ENCODE measurements at regions not wholly inside any gene's neighbourhood (a gene's known extent, or its start where the extent isn't known, plus 50 kb on each side); places are given as distances from the start of the nearest gene placed in this dataset.
"Not testable (repeated sequence)": the region's sequence is repeated elsewhere in the genome, so short reads cannot be mapped to it uniquely, and the experiment has no call there.

GRCh38 chr15:21774760-21775159 is 102.8 kb downstream of the POTEB start:
- H3K4me1 ChIP-seq; H3K9me3 ChIP-seq; H3K27me3 ChIP-seq; H3K36me3 ChIP-seq; DNase-seq (ENCODE audit: low spot score in 2 of 2); H3K27ac ChIP-seq; H3K4me3 ChIP-seq: not testable (repeated sequence)
- no CpG with 5 or more reads among the region's 8 CpGs for WGBS

GRCh38 chr15:21766524-21766923 is 111.0 kb downstream of the POTEB start:
- not testable (repeated sequence) for H3K9me3 ChIP-seq; H3K4me3 ChIP-seq; H3K27me3 ChIP-seq; H3K4me1 ChIP-seq; DNase-seq (ENCODE audit: low spot score in 2 of 2); H3K27ac ChIP-seq; H3K36me3 ChIP-seq
- WGBS, result no CpG with 5 or more reads among the region's 3 CpGs

DNA sequence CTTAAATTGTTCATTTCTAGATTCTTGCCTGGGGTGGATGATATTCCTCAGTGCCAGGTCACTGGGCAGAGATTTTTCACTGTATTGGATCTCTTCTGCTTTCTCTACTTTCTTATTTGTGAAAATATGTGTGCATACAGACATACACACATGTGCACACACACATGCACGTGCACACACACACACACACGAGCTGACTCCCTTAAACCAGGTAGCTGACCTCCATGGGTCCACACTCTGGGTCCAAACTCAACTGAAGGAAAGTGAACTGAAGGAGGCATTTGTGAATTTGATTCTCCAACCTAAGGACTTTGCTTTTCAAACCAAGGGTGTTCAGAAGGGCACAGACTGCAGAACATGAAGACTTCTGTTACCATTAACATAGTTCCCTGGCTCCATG is 113.8 kb downstream of the POTEB start:
- not testable (repeated sequence) for H3K9me3 ChIP-seq; H3K4me1 ChIP-seq; DNase-seq (ENCODE audit: low spot score in 2 of 2); H3K27me3 ChIP-seq; H3K27ac ChIP-seq; H3K36me3 ChIP-seq; H3K4me3 ChIP-seq
- TF ChIP-seq, protein P1, sequence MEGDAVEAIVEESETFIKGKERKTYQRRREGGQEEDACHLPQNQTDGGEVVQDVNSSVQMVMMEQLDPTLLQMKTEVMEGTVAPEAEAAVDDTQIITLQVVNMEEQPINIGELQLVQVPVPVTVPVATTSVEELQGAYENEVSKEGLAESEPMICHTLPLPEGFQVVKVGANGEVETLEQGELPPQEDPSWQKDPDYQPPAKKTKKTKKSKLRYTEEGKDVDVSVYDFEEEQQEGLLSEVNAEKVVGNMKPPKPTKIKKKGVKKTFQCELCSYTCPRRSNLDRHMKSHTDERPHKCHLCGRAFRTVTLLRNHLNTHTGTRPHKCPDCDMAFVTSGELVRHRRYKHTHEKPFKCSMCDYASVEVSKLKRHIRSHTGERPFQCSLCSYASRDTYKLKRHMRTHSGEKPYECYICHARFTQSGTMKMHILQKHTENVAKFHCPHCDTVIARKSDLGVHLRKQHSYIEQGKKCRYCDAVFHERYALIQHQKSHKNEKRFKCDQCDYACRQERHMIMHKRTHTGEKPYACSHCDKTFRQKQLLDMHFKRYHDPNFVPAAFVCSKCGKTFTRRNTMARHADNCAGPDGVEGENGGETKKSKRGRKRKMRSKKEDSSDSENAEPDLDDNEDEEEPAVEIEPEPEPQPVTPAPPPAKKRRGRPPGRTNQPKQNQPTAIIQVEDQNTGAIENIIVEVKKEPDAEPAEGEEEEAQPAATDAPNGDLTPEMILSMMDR (IDR thresholded peaks at IDR 0.05), result peak in 1 of 2 donors; percentile 9
- WGBS, result 36% methylated on average over 2 of the region's 2 CpGs

DNA sequence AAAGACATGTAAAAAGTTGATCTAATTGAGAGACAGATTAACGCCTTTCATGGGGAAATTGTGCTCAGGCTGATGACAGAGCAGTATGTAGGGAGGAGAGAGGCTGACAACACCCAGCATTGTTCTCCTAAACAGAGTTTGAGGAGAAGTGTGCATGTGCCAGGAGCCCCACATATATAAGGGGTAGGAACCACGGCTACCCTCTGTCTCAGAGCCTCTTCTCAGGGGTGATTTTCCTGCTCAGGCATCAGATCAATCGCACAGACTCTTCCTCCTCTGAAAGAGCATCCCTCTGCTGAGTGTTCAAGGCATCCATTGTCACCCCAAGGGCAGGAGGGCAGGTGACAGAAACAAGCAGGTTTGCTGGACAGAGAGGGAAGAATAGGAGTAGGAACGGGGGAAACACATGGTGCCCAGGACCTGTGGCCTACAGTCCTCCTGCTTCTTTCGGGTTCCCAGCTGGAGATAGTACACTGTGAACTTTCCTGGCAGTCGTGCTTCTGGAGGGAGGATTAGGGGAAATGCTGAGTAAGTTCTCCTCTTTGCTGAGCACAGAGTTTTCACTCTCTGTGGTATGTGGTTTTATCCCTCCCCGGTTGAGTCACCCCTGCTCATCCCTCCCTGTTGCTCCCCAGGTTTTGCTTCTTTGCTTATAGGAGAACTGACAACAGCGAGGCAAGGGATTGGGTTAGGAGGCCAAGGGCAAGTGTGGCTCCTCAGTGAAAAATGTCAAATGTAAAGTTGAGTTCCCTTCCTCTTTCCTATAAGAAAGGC is 117.1 kb downstream of the POTEB start:
- not testable (repeated sequence) for DNase-seq (ENCODE audit: low spot score in 2 of 2); H3K27me3 ChIP-seq; H3K4me1 ChIP-seq; H3K4me3 ChIP-seq; H3K27ac ChIP-seq; H3K9me3 ChIP-seq; H3K36me3 ChIP-seq
- WGBS, result 34% methylated on average over 3 of the region's 8 CpGs

GRCh38 chr15:21759401-21760165 is 118.0 kb downstream of the POTEB start:
- no CpG with 5 or more reads among the region's 4 CpGs for WGBS
- not testable (repeated sequence) for H3K4me3 ChIP-seq; H3K27me3 ChIP-seq; H3K36me3 ChIP-seq; H3K4me1 ChIP-seq; H3K9me3 ChIP-seq; DNase-seq (ENCODE audit: low spot score in 2 of 2); H3K27ac ChIP-seq

GRCh38 chr15:21753838-21754237 is 123.7 kb downstream of the POTEB start:
- WGBS, result no CpG with 5 or more reads among the region's 2 CpGs
- not testable (repeated sequence) for H3K4me1 ChIP-seq; H3K9me3 ChIP-seq; DNase-seq (ENCODE audit: low spot score in 2 of 2); H3K4me3 ChIP-seq; H3K27ac ChIP-seq; H3K36me3 ChIP-seq; H3K27me3 ChIP-seq

DNA sequence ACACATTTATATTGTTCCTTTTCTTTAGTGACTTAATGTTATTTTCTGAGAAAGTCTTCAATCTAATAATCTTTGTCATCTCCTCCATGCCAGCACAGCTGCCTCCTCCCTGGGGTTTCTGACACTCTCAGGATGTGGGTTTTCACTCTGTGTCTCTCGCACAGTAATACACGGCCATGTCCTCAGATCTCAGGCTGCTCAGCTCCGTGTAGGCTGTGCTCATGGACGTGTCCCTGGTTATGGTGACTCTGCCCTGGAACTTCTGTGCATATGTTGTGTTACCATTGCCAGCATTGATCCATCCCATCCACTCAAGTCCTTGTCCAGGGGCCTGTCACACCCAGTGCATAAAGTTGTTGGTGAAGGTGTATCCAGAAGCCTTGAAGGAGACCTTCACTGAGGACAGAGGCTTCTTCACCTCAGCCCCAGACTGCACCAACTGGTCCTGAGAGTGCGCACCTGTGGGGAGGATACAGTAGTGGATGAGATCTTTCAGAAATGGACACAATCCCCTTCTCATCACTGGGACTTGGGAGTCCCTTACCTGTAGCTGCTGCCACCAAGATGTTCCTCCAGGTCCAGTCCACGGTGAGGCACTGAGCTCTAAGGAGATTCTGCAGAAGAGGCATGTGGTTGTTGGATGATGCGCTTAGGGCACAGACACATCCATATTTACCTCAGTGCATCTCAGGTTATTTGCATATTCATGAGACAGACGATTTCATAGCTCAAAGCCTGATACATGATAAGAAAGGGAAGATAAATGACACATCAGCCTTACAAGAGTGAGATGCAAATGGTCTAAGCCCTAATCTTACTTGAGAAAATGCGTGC is 125.2 kb downstream of the POTEB start:
- H3K4me3 ChIP-seq; DNase-seq (ENCODE audit: low spot score in 2 of 2); H3K4me1 ChIP-seq; H3K27me3 ChIP-seq; H3K27ac ChIP-seq; H3K9me3 ChIP-seq; H3K36me3 ChIP-seq: not testable (repeated sequence)
- WGBS, result no CpG with 5 or more reads among the region's 9 CpGs

DNA sequence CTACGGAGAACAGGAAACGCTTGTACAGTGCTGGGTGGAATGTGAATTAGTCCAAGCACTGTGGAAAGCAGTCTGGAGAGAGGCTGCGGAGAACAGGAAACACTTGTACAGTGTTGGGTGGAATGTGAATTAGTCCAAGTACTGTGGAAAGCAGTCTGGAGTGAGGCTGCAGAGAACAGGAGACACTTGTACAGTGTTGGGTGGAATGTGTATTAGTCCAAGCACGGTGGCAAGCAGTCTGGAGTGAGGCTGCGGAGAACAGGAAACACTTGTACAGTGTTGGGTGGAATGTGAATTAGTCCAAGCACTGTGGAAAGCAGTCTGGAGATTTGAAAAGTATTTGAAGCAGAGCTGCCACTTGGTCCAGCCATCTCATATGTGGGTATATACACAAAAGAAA is 128.4 kb downstream of the POTEB start:
- H3K4me1 ChIP-seq; H3K4me3 ChIP-seq; H3K27ac ChIP-seq; DNase-seq (ENCODE audit: low spot score in 2 of 2); H3K27me3 ChIP-seq; H3K9me3 ChIP-seq; H3K36me3 ChIP-seq: not testable (repeated sequence)
- WGBS, result 81% methylated on average over 2 of the region's 5 CpGs

- not testable (repeated sequence) for H3K27ac ChIP-seq; H3K36me3 ChIP-seq; H3K4me1 ChIP-seq; H3K4me3 ChIP-seq; H3K27me3 ChIP-seq; DNase-seq (ENCODE audit: low spot score in 2 of 2); H3K9me3 ChIP-seq
- WGBS, result 87% methylated on average over 4 of the region's 8 CpGs
These were observed 133.2 kb downstream of the POTEB start for GRCh38 chr15:21744245-21744915.

DNA sequence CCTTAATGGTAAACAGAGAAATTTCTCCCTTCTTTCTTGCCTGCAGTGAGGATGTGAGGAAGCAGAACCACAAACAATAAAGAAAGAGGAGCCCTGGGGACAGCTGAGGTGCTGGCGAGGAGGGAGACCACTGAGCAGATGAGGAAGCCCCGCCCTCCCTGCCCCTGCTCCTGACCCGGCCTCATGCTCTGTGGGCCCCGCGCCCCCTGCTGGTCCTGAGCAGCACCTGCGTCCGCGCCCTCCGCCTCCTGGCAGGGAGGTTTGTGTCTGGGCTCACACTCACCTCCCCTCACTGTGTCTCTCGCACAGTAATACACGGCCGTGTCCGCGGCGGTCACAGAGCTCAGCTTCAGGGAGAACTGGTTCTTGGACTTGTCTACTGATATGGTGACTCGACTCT is 135.5 kb downstream of the POTEB start:
- not testable (repeated sequence) for H3K9me3 ChIP-seq; H3K27ac ChIP-seq; H3K4me3 ChIP-seq; H3K36me3 ChIP-seq; H3K27me3 ChIP-seq; H3K4me1 ChIP-seq; DNase-seq (ENCODE audit: low spot score in 2 of 2)
- 95% methylated on average over 8 of the region's 16 CpGs for WGBS

- not testable (repeated sequence) for H3K9me3 ChIP-seq; H3K27ac ChIP-seq; DNase-seq (ENCODE audit: low spot score in 2 of 2); H3K36me3 ChIP-seq; H3K4me1 ChIP-seq; H3K4me3 ChIP-seq; H3K27me3 ChIP-seq
- WGBS, result no CpG with 5 or more reads among the region's 7 CpGs
These were observed 139.5 kb downstream of the POTEB start for GRCh38 chr15:21738003-21738402.

- WGBS, result no CpG with 5 or more reads among the region's 3 CpGs
- not testable (repeated sequence) for DNase-seq (ENCODE audit: low spot score in 2 of 2)
These were observed 141.1 kb downstream of the POTEB start for GRCh38 chr15:21736443-21736842.

More at GRCh38 chr15:21736443-21736842, 141.1 kb downstream of the POTEB start:
- H3K4me3 ChIP-seq, H3K36me3 ChIP-seq, H3K27me3 ChIP-seq, H3K27ac ChIP-seq, H3K4me1 ChIP-seq, H3K9me3 ChIP-seq: not testable (repeated sequence)
